ENCODE measurements at regions not wholly inside any gene's neighbourhood (a gene's known extent, or its start where the extent isn't known, plus 50 kb on each side); places are given as distances from the start of the nearest gene placed in this dataset.
"Not testable (repeated sequence)": the region's sequence is repeated elsewhere in the genome, so short reads cannot be mapped to it uniquely, and the experiment has no call there.

DNA sequence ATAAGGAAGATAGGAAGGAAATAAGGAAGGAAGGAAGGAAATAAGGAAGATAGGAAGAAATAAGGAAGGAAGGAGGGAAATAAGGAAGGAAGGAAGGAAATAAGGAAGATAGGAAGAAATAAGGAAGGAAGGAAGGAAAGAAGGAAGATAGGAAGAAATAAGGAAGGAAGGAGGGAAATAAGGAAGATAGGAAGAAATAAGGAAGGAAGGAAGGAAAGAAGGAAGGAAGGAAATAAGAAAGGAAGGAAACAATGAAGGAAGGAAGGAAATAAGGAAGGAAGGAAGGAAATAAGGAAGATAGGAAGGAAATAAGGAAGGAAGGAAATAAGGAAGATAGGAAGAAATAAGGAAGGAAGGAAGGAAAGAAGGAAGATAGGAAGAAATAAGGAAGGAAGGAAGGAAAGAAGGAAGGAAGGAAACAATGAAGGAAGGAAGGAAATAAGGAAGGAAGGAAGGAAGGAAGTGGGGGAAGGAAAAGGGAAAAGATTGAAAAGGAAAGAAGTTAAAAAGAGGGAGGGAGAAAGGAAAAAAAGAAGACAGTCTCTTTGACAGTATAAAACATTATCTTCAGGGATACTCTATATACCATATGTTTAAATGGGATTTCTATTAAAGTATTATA is 227.1 kb downstream of the SP3 start:
- DNase-seq (ENCODE audit: low read depth): not testable (repeated sequence)

DNA sequence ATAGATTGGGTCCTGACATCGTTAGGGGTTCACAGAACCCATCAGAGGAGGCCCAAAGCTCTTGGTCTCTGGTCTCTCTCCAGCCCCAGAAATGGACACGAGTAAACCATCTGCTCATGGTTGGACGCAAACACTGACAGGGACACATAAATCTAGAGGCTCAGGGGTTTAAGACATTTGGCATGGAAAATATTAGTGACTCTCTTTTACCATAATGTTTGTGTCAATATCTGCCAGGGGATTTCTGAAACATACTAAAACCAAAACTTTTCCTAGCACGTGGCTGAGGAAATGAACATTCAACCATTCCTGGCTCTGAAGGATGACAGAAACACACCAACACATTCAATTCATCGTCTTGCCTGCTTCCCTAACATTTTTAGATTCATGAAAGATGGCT is 226.2 kb downstream of the SP3 start:
- DNase-seq (ENCODE audit: low read depth): no peak

DNA sequence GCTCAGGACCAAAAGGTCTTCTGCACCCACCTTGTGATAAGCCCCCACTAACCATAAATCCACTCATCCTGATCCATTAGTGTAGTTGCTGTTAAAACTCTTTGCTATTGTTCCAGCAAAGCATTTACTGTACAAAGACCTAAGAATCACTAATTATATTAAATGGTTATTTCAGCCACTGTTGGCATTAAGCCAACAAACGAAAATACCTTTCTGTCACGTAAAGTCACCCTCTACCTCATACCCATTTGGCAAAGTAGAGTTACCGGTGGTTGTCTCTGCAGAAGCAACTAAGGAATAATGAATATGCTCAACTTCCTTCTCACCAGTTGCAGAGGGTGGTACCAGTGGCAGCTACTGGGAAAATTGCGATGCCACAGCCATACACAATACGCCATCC is 224.5 kb downstream of the SP3 start:
- DNase-seq (ENCODE audit: low read depth): no peak

DNA sequence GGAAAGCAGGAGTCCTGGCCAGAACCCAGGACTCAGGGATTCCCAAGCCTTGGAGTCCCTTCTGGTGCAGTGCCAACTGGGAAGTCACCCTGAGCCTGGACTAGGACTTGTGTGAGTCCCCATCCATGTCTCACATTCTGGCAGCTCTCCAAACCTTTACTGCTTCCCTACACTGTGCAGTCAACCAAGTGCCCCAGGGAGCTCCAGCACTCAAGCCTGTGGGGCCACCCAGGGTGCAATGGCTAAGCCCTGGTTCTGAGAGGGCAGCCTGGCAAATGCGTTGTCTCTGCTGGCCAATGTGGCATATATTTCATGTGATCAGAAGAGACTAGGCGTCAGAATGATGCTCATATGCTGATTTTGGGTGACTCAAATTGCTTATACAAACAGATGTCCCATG is 223.4 kb downstream of the SP3 start:
- no peak for DNase-seq (ENCODE audit: low read depth)

DNA sequence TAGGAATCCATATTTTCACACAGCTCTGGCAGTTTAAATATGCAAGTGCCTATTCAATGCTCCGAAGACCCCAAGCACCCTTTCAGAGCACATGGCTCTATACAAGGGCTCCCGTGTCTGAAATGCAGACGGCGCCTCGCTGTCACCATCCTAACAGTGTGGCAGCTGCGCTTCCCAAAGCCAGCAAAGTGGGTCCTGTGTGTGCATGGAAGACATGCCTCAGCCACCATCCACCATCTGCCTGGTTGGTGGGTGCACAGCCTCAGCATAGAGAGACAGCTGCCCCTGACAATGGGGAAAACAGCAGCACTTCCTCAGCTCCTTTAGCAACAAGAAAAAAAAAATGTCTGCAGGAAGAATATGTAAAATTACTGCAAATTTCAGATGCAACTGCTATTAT is 218.1 kb downstream of the SP3 start:
- DNase-seq (ENCODE audit: low read depth): no peak

DNA sequence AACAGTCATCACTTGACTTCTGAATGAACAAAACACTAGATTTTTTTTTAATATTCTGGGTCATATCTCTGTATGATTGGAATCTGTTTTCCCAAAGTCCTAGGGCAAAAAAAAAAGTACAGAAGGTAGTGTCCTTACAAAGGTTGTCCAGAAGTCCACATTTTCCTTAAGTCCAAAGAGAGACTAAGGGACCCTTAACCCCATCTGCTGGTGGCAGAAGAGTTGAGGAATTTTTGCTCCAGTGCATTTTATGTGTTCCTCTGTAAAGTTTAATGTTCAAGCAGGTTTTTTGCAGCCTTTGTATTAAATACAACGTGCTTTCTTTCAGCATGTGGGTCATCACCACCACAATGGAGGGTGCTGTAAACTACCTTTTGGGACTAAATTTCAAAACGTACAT is 215.9 kb downstream of the SP3 start:
- no peak for DNase-seq (ENCODE audit: low read depth)

DNA sequence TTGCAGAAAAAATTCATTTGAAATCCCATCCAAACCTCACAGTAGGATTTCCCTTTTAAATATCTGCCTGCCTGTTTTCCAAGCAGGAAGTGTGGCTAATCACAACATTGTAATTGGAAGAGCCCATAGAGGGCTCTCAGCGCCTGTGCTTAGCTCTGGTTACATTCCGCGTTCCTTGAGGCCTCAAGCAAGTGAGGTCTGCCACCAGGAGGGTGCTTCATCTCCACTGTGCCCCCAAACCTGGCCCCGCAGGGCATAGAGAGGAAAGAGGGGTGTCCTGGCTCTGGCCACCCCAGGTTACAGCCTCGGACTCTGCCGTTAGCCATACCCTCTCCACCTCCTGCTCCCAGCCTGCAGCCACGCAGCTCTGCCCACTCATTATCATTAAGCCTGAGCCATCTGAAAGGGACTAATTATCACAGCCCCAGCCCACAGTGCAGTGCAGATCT is 214.8 kb downstream of the SP3 start:
- DNase-seq (ENCODE audit: low read depth): no peak

DNA sequence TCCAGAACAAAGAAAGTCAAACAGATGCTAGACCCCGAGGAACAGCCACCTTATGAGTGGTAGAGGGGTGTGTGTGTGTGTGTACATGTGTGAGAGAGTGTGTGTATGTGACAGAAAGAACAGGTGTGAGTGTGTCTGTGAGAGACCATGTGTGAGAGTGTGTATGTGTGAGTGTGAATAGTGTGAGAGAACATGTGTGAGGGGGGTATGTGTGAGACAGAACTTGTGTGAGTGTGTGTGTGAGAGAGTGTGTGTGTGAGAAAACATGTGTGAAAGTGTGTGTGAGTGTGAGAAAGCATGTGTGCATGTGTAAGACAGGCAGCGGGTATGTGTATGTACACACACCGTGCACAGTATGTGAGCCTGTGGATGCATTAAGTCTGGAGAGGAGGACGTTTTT is 214.3 kb downstream of the SP3 start:
- DNase-seq (ENCODE audit: low read depth): no peak

DNA sequence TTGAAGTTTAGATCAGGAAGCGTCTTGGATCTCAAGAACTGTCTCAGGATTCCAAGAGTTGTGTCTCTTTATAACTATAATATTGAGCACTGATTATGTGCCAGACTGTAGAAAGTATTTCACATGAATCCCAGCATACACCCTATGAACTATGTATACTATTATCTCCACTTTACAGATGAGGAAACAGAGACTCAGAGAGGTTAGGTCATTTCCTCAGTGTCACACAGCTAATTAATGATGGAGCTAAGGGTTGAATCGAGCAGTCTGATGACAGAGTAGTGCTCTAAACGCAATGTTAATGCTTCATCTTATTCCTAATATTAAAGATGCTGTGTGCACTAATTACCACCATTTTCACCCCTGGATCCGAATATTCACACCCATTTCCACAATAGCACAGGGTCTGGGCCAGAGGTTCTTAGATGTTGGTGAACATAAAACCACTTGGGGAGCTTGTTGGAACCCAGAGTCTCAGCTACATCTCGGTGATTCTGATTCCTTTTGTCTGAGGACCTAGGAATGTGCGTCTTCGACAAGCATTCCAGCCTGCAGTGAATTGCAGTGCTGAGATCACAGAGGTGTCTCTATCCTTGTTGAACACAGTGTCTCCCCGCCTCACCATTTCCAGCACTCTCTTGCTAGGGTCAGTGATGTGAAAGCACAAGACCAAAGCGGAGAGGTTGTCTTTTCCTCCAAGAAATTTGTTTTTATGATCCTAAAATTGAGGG is 213.8 kb downstream of the SP3 start:
- no peak for DNase-seq (ENCODE audit: low read depth)

DNA sequence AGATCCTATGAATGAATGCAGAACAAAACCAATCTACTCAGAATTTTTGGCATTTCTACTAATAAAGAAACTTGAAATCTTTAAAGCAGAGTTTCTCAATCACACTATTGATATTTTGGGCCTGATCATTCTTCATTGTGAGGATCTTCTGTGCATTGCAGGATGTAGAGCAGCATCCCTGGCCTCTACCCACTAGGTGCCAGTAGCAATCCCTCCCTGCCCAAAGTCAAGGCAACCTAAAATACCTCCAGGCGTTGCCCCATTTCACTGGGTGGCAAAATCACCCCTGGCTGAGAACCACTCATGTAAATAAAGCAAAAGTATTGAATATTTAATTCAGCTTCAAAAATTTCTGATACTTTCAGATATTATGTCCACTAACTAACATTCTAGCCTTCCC is 213.0 kb downstream of the SP3 start:
- DNase-seq (ENCODE audit: low read depth): no peak

DNA sequence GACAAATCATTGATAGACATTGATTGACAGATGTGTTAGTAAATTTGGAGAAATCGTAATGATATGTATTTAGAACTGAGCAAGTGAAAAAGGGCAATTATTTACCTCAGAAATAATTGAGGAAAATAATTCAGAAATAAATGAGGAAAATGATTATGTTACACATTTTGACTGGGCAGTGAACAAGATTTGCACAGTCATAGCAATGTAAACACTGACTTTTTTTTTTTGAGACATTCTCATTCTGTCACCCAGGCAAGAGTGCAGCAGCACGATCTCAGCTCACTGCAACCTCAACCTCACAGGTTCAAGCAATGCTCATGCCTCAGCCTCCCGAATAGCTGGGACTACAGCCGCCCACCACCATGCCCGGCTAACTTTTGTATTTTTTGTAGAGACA is 211.7 kb downstream of the SP3 start:
- DNase-seq (ENCODE audit: low read depth): no peak

DNA sequence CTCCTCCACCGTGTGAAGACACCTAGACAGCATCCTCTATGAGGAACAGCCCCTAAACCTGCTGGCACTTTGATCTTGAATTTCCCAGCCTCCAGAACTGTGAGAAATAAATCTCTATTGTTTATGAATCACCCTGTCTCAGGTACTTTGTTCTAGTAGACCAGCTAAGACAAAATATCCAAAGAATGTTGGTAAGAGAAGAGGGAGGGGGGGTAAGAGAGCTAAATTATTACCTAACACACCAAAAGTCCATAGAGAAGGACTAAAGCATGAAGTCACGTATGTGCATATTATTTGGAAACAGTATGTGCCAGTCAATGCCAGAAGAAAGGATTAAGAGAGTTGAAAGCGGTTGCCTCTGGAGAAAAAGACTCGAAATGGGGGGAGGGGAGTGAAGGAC is 211.0 kb downstream of the SP3 start:
- DNase-seq (ENCODE audit: low read depth): no peak

DNA sequence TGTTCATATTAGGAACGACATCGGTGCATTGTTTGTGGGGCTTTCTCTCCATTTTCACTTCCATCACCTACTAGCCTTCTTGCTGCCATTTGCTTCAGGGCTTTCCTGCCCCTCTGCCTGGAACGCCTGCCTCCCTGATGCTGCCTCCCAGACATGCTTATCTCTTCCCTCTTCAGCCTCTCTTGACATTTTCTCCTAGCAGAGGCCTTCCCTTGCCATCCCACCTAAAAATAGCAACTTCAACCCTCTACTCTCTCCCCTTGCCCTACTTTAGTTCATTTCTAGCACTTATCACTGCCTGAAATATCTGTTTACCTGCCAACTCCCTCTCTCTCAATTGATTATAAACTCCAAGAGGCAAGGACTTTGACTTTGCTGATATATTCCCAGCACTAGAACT is 210.3 kb downstream of the SP3 start:
- DNase-seq (ENCODE audit: low read depth): no peak

DNA sequence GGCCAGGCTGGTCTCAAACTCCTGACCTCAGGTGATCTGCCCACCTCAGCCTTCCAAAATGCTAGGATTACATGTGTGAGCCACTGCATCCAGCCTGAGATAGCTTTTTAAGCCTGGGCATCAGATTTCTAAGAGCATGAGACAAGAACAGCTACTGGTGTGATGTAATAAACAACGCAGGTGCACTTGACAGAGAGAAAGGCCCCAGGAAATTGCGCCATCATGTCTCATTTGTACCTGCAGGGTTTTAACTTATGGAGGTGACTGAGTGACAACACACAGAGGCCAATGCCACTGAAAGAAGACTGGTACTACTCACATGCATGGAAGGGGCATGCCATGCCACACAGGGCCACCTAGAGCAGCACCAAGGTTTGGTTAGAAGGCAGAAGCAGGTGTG is 209.4 kb downstream of the SP3 start:
- no peak for DNase-seq (ENCODE audit: low read depth)

DNA sequence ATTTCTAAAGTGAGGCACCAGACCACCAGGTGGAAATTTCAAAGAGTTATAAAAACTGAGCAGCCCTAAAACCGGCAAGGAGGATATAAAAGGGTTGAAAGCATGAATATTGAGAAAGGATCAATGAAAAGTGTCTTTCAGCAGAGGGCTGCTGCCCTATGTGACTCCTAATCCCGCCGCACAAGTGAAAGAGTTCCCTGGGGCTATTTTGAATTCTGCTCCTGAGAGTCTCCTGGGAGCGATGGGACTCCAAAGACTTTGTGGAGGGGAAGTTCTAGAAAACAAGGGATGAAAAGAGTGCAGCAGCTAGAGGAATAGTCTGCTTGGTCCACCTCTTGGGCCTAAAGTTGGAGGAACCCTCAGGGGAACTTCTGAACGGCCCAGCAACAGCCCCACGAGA is 205.2 kb downstream of the SP3 start:
- DNase-seq (ENCODE audit: low read depth): no peak

DNA sequence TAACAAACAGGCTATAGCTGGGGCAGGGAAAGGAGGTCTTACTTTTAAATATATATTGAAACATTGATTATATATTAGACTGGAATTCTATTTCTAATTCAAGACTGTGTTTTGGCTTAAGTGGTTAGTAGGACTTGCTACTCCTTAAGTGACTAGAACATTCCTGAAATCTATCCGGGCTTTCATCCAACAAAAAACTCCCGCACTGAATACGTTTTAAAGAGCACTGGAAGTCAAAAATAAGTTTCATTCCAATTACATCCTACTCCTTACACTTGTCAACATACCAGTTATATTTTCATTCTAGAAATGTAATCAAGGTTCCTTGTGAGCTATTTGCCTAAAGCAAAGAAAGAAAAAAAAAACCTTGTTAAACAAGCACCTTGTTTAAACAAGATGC is 204.6 kb downstream of the SP3 start:
- no peak for DNase-seq (ENCODE audit: low read depth)

DNA sequence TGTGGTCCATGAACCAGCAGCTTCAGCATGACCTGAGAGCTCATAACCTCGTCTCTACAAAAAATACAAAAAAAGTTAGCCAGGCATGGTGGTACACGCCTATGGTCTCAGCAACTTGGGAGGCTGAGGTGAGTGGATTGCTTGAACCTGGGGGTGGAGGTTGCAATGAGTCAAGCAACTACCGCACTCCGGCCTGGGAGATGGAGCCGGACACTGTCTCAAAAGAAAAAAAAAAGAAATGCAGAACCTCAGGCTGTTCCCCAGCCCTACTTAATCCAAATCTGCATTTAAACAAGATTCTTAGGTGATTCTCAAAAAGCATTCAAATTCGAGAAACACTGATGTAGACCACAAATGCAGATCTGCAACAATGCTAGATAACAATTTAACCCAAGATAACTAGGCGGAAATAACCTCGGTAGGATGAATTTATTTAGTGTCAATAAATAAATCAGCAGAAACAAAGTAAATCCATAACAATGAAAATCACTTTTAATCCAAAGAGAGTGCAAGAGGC is 203.5 kb downstream of the SP3 start:
- DNase-seq (ENCODE audit: low read depth): no peak

DNA sequence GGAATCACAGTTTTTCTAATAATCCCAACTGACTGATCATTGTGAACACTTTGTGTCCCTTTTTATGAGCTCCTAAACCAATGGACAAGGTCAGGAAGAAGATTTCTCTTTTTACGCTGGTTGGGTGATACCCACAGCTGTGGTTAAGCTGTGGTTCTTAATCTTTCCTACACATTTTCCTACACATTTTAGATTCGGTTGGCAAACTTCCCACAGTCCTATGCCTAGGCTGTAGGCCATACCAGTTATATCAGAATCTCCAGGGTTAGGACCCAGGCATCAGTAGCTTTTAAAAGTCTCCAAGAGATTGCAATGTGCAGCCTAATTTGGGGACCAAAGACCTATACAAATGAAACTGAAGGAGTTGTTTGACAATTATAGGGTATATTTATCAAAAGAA is 203.0 kb downstream of the SP3 start:
- no peak for DNase-seq (ENCODE audit: low read depth)

DNA sequence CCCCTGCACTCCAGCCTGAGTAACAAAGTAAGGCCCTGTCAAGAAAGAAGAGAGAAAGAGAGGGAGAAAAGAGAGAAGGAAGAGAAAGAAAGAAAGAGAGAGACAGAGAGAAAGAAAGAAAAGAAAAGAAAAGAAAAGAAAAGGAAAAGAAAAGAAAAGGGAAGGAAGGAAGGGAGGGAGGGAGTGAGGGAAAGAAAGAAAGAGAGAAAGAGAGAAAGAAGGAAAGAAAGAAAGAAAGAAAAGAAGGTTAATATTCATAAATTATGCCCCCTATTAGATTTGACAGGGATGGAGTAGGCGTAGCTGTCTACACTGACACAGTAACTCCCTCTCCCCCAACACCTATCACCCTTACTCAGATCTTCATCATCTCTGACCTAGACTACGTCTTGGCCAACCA is 202.3 kb downstream of the SP3 start:
- DNase-seq (ENCODE audit: low read depth): no peak

DNA sequence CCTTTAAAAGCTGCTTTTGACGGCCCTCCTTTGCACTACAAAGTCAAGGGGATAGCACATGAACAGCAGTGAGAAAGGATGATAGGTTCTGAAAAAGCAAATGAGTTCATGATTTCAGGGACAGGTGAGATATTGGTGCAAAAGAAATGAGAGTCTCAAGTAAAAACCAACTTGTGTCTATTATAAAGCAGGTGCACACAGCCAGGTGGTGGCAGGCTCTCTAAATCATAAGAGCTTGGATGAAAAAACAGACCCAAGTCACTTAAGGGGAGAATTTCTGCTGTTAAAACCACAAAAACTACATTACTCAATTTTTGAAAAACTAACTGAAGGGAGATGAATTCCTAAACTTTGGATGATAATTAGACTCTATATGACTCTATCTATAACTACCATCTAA is 201.5 kb downstream of the SP3 start:
- no peak for DNase-seq (ENCODE audit: low read depth)

DNA sequence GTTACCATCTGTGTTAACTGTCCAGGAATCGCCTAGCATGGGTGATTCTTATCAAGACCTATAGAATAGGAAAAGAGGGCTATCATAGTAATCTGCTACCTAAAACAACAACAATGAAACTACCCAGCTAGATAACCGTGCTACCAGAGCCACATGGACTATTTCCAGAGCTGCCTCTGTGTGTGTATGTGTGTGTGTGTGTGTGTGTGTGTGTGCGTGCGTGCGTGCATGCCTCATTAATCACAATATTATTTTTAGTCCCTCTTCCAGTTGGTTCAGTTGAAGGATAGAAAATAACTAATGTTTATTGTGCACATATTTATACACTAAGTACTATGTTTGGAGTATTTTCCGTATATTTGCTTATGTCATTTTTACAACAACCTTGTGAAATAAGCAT is 201.1 kb downstream of the SP3 start:
- DNase-seq (ENCODE audit: low read depth): no peak

DNA sequence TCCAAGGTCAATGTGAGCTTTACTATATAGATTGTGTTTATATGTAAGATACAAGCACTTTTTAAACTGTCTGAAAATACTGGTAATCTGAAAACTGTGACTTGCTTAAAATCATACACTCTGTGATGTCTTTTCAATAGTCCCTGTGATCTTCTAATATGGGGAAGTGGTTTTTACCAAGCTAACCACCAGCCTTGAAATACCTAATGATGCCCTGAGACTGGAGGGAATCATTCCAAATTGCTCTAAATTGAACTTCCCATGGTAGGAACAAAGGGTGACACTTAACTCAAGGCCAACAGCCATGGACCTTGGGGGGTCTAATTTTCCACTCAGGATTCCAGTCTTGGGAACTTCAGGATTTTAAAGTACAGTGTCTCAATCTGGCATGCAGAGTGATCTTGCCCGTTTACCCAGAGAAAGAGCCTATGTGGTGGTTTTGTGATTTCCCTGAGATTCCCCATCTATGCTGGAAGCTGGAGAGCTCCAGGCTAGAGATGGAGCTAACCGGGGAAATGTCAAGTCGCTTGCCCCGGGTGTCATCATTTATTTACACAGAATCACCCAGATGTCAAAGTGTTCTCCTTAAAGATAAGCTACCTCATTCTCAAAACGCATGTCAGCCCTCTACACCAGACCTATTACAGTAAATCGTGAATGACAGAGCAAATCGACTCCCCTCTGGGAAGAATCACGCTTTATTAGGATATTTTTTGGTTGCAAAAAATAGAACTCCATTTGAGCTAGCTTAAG is 198.5 kb downstream of the SP3 start:
- no peak for DNase-seq (ENCODE audit: low read depth)
